HUDEP-2 (cell line): ENCODE measurements at regions not wholly inside any gene's neighbourhood (a gene's known extent, or its start where the extent isn't known, plus 50 kb on each side); places are given as distances from the start of the nearest gene placed in this dataset.
"Not testable (repeated sequence)": the region's sequence is repeated elsewhere in the genome, so short reads cannot be mapped to it uniquely, and the experiment has no call there.

Experiments
- DNase-seq, 76 experiments: peaks; one replicate each; lab custom pipeline; 2025; ENCODE audit not compliant: unreplicated experiment in 76 of 76; lab: John Stamatoyannopoulos, UW

- DNase-seq, result no peak
These were observed 1277.2 kb upstream of the FLRT2 start for GRCh38 chr14:84252706-84253105.

GRCh38 chr14:84253326-84253725, 1276.6 kb upstream of the FLRT2 start:
- DNase-seq, result no peak

- DNase-seq, result no peak
These were observed 1275.7 kb upstream of the FLRT2 start for GRCh38 chr14:84254290-84254689.

- no peak for DNase-seq
These were observed 1267.0 kb upstream of the FLRT2 start for GRCh38 chr14:84262932-84263331.

GRCh38 chr14:84272290-84272721, 1257.6 kb upstream of the FLRT2 start:
- DNase-seq, result no peak

- DNase-seq, result no peak
These were observed 1256.8 kb upstream of the FLRT2 start for GRCh38 chr14:84273181-84273580.

- DNase-seq, result no peak
These were observed 1247.3 kb upstream of the FLRT2 start for GRCh38 chr14:84282618-84283017.

GRCh38 chr14:84288781-84289180, 1241.2 kb upstream of the FLRT2 start:
- DNase-seq, result no peak

- no peak for DNase-seq
These were observed 1231.2 kb upstream of the FLRT2 start for GRCh38 chr14:84298663-84299195.

- DNase-seq, result no peak
These were observed 1226.8 kb upstream of the FLRT2 start for GRCh38 chr14:84303140-84303539.

- no peak for DNase-seq
These were observed 1217.4 kb upstream of the FLRT2 start for GRCh38 chr14:84312551-84312950.

GRCh38 chr14:84323450-84323849, 1206.5 kb upstream of the FLRT2 start:
- DNase-seq, result no peak

GRCh38 chr14:84323978-84324377, 1206.0 kb upstream of the FLRT2 start:
- no peak for DNase-seq

- no peak for DNase-seq
These were observed 1193.5 kb upstream of the FLRT2 start for GRCh38 chr14:84336433-84336832.

GRCh38 chr14:84340938-84341337, 1189.0 kb upstream of the FLRT2 start:
- no peak for DNase-seq

- DNase-seq, result not testable (repeated sequence)
These were observed 1188.1 kb upstream of the FLRT2 start for GRCh38 chr14:84341867-84342266.

- no peak for DNase-seq
These were observed 1186.3 kb upstream of the FLRT2 start for GRCh38 chr14:84343656-84344055.

- DNase-seq, result no peak
These were observed 1178.3 kb upstream of the FLRT2 start for GRCh38 chr14:84351646-84352045.

- no peak for DNase-seq
These were observed 1168.5 kb upstream of the FLRT2 start for GRCh38 chr14:84361476-84361875.

GRCh38 chr14:84375235-84375634, 1154.7 kb upstream of the FLRT2 start:
- no peak for DNase-seq

GRCh38 chr14:84390010-84390409, 1139.9 kb upstream of the FLRT2 start:
- no peak for DNase-seq

- DNase-seq, result no peak
These were observed 1132.3 kb upstream of the FLRT2 start for GRCh38 chr14:84397631-84398030.

- DNase-seq, result no peak
These were observed 1130.5 kb upstream of the FLRT2 start for GRCh38 chr14:84399296-84399910.
